BLaER1 treated with 17β-estradiol and CSF1 and Interleukin-3, amounts not matched to agents 10 nM and 100 nM (cell line): ENCODE measurements at regions not wholly inside any gene's neighbourhood (a gene's known extent, or its start where the extent isn't known, plus 50 kb on each side); places are given as distances from the start of the nearest gene placed in this dataset.

Experiments used
- H3K27ac ChIP-seq, 11 experiments: shearing (Covaris generic); formaldehyde crosslinking; 2 replicates each; pipeline ENCODE4 v1.8.1; 2022
- H3K27me3 ChIP-seq, 11 experiments: shearing (Covaris generic); formaldehyde crosslinking; 2 replicates each; pipeline ENCODE4 v1.8.1; 2022
- H3K36me3 ChIP-seq, 11 experiments: shearing (Covaris generic); formaldehyde crosslinking; 2 replicates each; pipeline ENCODE4 v1.8.1; 2022
- H3K4me1 ChIP-seq, 10 experiments: shearing (Covaris generic); formaldehyde crosslinking; 2 replicates each; pipeline ENCODE4 v1.8.1; 2022
- H3K4me2 ChIP-seq, 11 experiments: shearing (Covaris generic); formaldehyde crosslinking; 2 replicates each; pipeline ENCODE4 v1.8.1; 2022
- H3K4me3 ChIP-seq, 10 experiments: shearing (Covaris generic); formaldehyde crosslinking; 2 replicates each; pipeline ENCODE4 v1.8.1; 2022
- H3K9ac ChIP-seq, 11 experiments: shearing (Covaris generic); formaldehyde crosslinking; 2 replicates each; pipeline ENCODE4 v1.8.1; 2022
- H3K9me3 ChIP-seq, 11 experiments: shearing (Covaris generic); formaldehyde crosslinking; replicated peaks in 1 of 11; 2 replicates each; pipeline ENCODE4 v1.8.1; 2022
- H4K20me1 ChIP-seq, 11 experiments: shearing (Covaris generic); formaldehyde crosslinking; 2 replicates each; pipeline ENCODE4 v1.8.1; 2022
- Cebpa-rat ChIP-seq, 11 experiments: shearing (Covaris generic); IDR thresholded peaks; 2 replicates each; pipeline ENCODE4 v1.8.1; 2022

DNA sequence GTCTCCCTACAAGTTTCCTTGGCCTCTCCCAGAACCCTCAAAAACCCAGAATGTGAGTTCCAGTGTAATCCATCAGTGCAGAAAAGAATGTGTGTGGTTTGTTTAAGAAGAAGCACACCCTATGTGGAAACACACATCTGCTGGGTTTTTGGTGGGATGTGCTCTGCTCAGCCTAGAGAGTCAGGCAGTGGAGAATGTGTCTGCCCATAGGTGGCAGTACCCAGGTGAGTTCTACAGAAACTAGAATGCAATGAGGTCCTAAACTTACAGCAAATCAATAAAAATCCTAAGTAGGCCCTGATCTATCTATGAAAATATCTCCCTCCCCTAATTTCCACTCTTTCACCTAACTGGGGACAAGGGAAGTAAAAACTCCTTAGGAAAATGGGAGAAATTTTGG lies 437.3 kb downstream of the DHX35 start:
- no peak overlapping the region for H3K9ac ChIP-seq
- H3K27ac ChIP-seq: no peak overlapping the region
- 0 out of 22 replicates have a peak, but pooled peaks cover 0 to 6% (median 0%) of the 10 kb centered on the region in 11 experiments for H3K9me3 ChIP-seq
- no peak overlapping the region for H3K4me2 ChIP-seq
- no peaks in the 10 kb centered on the region for H3K4me1 ChIP-seq
- no peaks in the 10 kb centered on the region for H3K27me3 ChIP-seq
- H4K20me1 ChIP-seq: no peaks in the 10 kb centered on the region
- no peak for TF ChIP-seq Cebpa-rat (IDR thresholded peaks at IDR 0.05)
- H3K36me3 ChIP-seq: no peaks in the 10 kb centered on the region
- no peak overlapping the region for H3K4me3 ChIP-seq

DNA sequence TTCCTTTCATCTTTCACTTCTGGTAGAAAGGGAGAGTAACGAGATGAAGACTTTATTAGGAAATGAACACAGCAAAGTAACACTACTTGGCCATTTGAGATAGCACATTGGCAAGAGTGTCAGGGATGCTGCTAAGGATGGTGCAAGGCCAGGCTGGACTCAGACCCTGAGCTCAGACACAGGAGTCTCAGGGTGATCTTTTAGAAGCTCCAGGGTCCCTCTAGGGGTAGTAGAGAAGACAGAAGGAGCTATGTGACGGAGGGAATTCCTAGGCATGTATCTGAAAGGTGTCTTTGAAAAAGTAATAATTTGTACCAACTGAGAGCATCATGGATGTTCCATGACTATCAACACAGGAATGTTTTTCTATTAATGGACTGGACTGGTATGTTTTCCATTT lies 436.5 kb downstream of the DHX35 start:
- no peak for TF ChIP-seq Cebpa-rat (IDR thresholded peaks at IDR 0.05)
- no peak overlapping the region for H3K27ac ChIP-seq

DNA sequence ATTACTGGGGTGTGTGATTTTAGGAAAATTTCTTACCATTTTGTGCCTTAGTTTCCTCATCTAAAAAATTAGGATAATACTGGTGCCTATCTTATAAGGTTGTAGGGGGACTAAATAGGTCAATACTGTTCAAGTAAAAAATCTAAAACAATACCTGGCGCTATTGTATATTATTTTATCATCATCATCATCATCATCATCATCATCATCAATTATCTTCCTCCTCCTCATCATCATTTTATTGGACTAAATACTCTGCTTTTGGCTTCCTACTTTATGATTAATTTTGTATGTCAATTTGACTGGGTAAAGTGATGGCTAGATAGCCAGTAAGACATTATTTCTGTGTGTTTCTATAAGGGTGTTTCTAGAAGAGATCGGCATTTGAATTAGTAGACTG lies 435.5 kb downstream of the DHX35 start:
- no peaks in the 10 kb centered on the region for H3K4me1 ChIP-seq
- no peak overlapping the region for H3K4me2 ChIP-seq
- no peak overlapping the region for H3K9ac ChIP-seq
- no peak for TF ChIP-seq Cebpa-rat (IDR thresholded peaks at IDR 0.05)
- H3K4me3 ChIP-seq: no peak overlapping the region
- H3K27ac ChIP-seq: no peak overlapping the region
- 0 out of 22 replicates have a peak, but pooled peaks cover 0 to 6% (median 0%) of the 10 kb centered on the region in 11 experiments for H3K9me3 ChIP-seq
- no peaks in the 10 kb centered on the region for H4K20me1 ChIP-seq
- no peaks in the 10 kb centered on the region for H3K36me3 ChIP-seq
- H3K27me3 ChIP-seq: no peaks in the 10 kb centered on the region

More for the DNA sequence above, 436.5 kb downstream of the DHX35 start:
- no peaks in the 10 kb centered on the region for H3K27me3 ChIP-seq
- H4K20me1 ChIP-seq: no peaks in the 10 kb centered on the region
- H3K4me3 ChIP-seq: no peak overlapping the region
- H3K36me3 ChIP-seq: no peaks in the 10 kb centered on the region
- 0 out of 22 replicates have a peak, but pooled peaks cover 0 to 6% (median 0%) of the 10 kb centered on the region in 11 experiments for H3K9me3 ChIP-seq
- no peak overlapping the region for H3K9ac ChIP-seq
- H3K4me1 ChIP-seq: no peaks in the 10 kb centered on the region
- H3K4me2 ChIP-seq: no peak overlapping the region

DNA sequence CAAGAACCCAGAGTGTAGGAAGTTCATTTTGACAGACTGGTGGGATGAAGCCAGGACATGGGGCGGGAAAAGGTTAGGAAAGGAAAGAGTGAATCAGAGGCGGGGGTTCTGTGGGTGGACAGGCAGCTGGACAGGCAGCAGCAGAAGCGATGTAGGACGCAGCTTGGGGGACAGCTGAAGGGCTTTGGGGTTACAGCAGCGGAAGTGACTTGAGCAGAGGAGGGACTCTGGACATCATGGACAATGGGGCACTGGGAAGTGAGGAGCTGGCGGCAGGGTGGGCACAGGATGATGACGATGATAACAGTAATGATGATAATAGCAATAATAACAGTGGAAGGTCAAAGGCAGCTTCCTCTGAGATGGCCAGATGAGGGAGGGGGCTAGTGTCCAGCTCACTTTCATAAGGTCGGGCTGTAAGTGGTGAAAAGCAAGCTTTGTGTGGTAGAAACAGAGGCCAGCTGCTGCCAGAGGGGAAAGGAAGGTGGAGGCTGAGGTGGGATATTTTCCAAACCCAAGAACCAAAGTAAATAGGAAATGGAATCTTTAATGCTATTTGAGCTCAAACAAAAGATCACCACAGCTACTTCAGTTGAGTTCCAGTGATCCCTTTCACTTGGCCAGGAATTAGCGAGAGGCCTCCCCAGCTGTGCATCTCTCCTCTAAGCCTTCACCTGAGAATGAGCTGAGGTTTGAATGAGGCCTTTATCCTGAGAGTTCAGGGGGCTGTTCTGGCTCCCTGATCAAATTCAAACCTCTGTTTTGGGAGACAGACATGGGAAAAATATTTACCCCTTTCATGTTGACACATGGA lies 433.5 kb downstream of the DHX35 start:
- no peaks in the 10 kb centered on the region for H4K20me1 ChIP-seq
- TF ChIP-seq Cebpa-rat (IDR thresholded peaks at IDR 0.05): no peak

DNA sequence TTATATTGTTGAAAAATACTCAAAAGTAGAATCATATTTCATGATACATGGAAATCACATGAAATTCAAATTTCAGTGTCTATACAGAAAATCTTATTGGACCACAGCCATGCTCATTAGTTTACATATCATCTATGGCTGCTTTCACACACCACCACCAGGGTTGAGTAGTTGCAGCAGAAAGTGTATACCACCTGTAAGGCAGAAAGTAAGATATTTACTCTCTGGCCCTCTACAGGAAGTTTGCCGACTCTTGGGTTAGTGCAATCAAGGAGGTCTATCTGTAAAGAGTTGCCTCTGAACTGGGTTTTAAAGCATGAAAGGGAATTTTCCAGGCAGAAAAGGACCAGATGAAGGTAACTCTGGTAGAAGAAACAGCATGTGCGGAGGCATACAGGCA lies 432.3 kb downstream of the DHX35 start:
- no peak overlapping the region for H3K9ac ChIP-seq
- H3K4me1 ChIP-seq: no peaks in the 10 kb centered on the region
- no peak for TF ChIP-seq Cebpa-rat (IDR thresholded peaks at IDR 0.05)
- no peaks in the 10 kb centered on the region for H4K20me1 ChIP-seq
- H3K27ac ChIP-seq: no peak overlapping the region
- H3K4me2 ChIP-seq: no peak overlapping the region
- no peaks in the 10 kb centered on the region for H3K27me3 ChIP-seq
- no peaks in the 10 kb centered on the region for H3K9me3 ChIP-seq
- no peaks in the 10 kb centered on the region for H3K36me3 ChIP-seq
- H3K4me3 ChIP-seq: no peak overlapping the region

More for the DNA sequence above, 433.5 kb downstream of the DHX35 start:
- Histone ChIP-seq H3K27ac (no peak overlapping the region), H3K9ac (no peak overlapping the region), H3K9me3 (no peaks in the 10 kb centered on the region), H3K4me1 (no peaks in the 10 kb centered on the region), H3K27me3 (no peaks in the 10 kb centered on the region), H3K4me3 (no peak overlapping the region), H3K4me2 (no peak overlapping the region), H3K36me3 (no peaks in the 10 kb centered on the region)

DNA sequence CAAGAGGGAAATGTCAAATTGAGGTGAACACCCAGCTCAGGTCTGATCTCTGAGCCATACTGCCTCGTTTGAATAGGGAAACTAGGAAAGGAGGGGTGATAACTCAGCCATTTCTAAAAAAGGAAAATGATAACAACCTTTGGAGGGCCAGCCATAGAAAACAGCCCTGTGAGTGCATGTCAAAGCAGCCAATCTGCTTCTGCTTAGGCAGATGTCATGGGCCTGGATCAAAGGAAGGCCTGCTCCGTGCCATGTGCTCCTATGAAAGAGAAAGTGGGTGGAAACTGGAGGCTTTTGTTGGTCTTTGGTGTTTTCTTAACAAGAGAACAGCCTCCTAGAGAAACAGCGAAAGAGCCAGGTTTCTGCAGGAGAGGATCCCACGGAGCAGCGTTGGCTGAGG lies 428.0 kb downstream of the DHX35 start:
- Histone ChIP-seq H3K4me2 (no peak overlapping the region), H3K9ac (no peak overlapping the region)

DNA sequence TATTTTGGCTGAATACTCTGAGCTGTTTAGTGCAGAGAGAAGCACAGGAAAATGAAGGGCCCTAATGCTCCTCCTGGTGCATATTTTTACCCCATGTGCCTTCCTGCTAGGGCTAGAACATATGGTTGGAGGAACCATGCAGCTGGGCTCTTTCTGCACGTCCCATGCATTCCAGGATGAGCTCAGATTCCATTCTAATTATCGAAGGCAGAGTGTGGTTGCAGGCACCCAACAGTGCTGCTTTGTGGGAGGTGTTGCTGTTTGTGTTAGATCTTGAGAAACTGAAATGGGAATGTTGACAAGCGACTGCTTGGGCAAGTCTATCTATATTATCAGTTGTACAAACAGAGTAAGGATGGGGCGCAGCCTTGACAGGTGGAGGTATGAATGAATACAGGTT lies 419.5 kb downstream of the DHX35 start:
- H3K4me1 ChIP-seq: no peaks in the 10 kb centered on the region
- H3K36me3 ChIP-seq: no peaks in the 10 kb centered on the region
- TF ChIP-seq Cebpa-rat (IDR thresholded peaks at IDR 0.05): no peak
- H3K9ac ChIP-seq: no peak overlapping the region
- no peak overlapping the region for H3K4me3 ChIP-seq
- H3K27me3 ChIP-seq: no peaks in the 10 kb centered on the region
- no peak overlapping the region; a peak in 1 of 22 replicates for H3K4me2 ChIP-seq
- H3K27ac ChIP-seq: no peak overlapping the region
- H3K9me3 ChIP-seq: no peaks in the 10 kb centered on the region
- no peaks in the 10 kb centered on the region for H4K20me1 ChIP-seq

More for the DNA sequence above, 428.0 kb downstream of the DHX35 start:
- H4K20me1 ChIP-seq: no peaks in the 10 kb centered on the region
- no peak overlapping the region for H3K27ac ChIP-seq
- H3K4me3 ChIP-seq: no peak overlapping the region
- H3K36me3 ChIP-seq: no peaks in the 10 kb centered on the region
- H3K4me1 ChIP-seq: no peaks in the 10 kb centered on the region
- no peaks in the 10 kb centered on the region for H3K9me3 ChIP-seq
- H3K27me3 ChIP-seq: no peaks in the 10 kb centered on the region
- no peak for TF ChIP-seq Cebpa-rat (IDR thresholded peaks at IDR 0.05)

DNA sequence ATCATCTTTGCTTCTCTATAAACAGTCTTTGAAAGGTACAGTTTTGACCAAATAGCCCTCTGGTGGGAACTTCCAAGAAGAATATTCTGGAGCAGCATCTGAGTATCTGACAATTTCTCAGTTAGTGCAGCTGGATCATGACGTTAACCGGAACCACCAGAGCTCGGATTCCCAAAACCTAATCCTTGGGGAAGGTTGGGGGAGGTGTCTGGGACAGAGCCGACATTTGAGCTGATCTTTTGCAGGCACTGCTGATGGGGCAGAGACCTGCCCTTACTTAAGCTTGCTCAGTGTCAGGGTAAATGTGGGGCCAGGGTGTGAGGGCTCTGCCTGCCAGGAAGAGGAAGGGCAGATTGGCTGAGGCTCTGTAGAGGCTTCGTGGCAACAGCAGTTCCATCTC lies 416.6 kb downstream of the DHX35 start:
- Histone ChIP-seq H3K4me3 (no peak overlapping the region), H3K9me3 (no peaks in the 10 kb centered on the region), H3K36me3 (no peaks in the 10 kb centered on the region), H3K4me1 (no peaks in the 10 kb centered on the region), H4K20me1 (no peaks in the 10 kb centered on the region), H3K9ac (no peak overlapping the region), H3K27me3 (no peaks in the 10 kb centered on the region), H3K27ac (no peak overlapping the region), H3K4me2 (no peak overlapping the region)
- no peak for TF ChIP-seq Cebpa-rat (IDR thresholded peaks at IDR 0.05)

DNA sequence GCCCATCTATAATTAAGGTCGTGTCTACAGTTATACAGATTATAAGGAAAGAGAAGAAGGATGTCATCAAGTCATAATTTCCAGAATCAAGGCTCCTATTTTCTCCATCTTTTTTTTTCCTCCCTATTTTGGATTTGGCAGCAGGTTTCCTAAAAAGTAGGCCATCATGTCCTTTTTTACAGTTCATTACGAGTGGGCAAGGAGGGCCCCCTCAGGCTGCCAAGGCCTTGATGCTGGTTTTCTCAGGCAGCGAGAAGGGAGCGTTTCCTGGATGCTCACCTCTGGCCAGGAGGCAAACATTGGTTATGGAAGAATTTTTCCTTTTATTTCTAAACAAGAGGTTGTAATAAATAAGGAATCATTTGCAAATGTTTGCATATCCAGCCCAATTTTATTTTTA lies 414.6 kb downstream of the DHX35 start:
- no peaks in the 10 kb centered on the region for H3K9me3 ChIP-seq
- no peak overlapping the region for H3K4me3 ChIP-seq
- H3K4me1 ChIP-seq: no peaks in the 10 kb centered on the region
- no peak overlapping the region for H3K4me2 ChIP-seq
- TF ChIP-seq Cebpa-rat (IDR thresholded peaks at IDR 0.05): no peak
- H3K36me3 ChIP-seq: no peaks in the 10 kb centered on the region
- H3K27me3 ChIP-seq: no peaks in the 10 kb centered on the region
- no peaks in the 10 kb centered on the region for H4K20me1 ChIP-seq
- no peak overlapping the region for H3K9ac ChIP-seq
- H3K27ac ChIP-seq: no peak overlapping the region

DNA sequence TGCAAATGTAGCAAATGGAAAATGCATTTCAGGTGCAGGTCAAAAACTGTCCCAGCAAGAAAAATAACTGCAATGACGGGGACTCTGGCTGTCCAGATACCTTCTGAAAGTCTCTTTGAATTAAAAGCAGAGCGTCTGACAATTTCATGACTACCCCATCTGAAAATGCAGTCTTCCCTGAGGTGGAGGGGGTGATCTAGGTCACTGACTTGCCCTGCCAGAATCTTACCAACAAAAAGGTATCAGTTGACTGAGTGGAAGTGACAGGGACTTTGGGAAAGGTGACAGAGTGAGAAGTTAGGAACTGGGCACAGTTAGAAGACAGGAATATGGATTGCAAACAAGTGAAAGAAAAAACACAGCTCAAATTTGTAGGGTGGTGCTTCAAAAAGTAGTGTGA lies 402.2 kb downstream of the DHX35 start:
- H3K36me3 ChIP-seq: no peaks in the 10 kb centered on the region
- peak overlapping the region in 2 of 11 experiments; percentile 40 to 69; a peak in 3 of 22 replicates for H3K4me2 ChIP-seq
- TF ChIP-seq Cebpa-rat (IDR thresholded peaks at IDR 0.05): no peak
- no peak overlapping the region for H3K4me3 ChIP-seq
- H3K4me1 ChIP-seq: peaks cover 0 to 64% (median 0%) of the 10 kb centered on the region in 10 experiments; a peak in 4 of 20 replicates
- H3K27me3 ChIP-seq: no peaks in the 10 kb centered on the region
- H3K9ac ChIP-seq: no peak overlapping the region
- H4K20me1 ChIP-seq: no peaks in the 10 kb centered on the region
- H3K9me3 ChIP-seq: 0 out of 22 replicates have a peak, but pooled peaks cover 0 to 13% (median 0%) of the 10 kb centered on the region in 11 experiments
- H3K27ac ChIP-seq: peak overlapping the region in 2 of 11 experiments; percentile 3 to 85; a peak in 2 of 22 replicates
